HG03520 (cell line): ENCODE measurements at regions not wholly inside any gene's neighbourhood (a gene's known extent, or its start where the extent isn't known, plus 50 kb on each side); places are given as distances from the start of the nearest gene placed in this dataset.
"Not testable (repeated sequence)": the region's sequence is repeated elsewhere in the genome, so short reads cannot be mapped to it uniquely, and the experiment has no call there.

ENCODE experiments used
- ATAC-seq: cut with Tn5 transposase; IDR thresholded peaks from one replicate; pipeline ENCODE4 v1.9.1; 2021; ENCODE audit warnings: mild to moderate bottlenecking, moderate library complexity; ENCODE audit not compliant: unreplicated experiment

DNA sequence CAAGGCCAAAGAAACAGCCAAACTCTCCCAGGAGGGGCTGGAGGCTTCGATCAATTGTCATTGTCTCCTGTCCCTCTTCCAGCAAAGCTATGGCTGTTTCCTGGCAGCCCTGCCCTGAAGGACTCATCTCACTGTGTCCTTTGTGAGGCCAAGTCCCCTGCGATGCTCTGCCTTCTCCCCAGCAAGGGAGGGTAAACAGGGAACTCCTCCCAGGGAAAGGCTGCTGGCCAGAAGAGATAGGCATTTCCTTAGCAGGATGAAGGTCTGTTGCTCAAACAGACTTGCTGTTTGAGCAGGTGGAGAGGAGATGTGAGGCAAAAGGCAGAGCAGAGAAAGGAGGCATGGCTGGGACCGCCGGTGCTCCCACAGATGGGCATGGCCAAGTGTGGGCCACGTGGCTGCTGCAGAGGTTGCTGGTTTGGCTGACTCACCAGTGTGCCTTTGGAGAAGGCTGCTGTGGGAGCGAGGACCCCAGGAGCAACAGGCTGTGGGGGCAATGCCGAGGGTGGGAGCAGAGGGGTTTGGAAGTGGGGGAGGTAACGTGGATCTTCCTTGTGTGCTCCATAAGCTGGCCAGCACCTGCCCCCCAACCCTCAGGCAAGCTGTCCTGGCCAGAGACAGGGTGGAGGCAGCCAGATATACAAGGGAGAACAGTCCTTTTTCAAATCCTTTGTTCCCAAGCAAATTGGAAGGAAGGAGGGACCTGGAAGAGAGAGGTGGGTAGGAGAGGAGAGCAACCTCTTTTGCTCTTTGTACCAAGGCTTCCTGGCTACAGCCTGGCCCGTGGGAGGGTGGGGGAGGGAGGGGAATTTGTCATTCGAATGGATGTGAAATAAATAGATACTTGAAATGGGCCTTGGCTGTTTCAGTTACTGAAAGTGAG lies 449.8 kb downstream of the SIPA1L2 start:
- ATAC-seq = no peak

DNA sequence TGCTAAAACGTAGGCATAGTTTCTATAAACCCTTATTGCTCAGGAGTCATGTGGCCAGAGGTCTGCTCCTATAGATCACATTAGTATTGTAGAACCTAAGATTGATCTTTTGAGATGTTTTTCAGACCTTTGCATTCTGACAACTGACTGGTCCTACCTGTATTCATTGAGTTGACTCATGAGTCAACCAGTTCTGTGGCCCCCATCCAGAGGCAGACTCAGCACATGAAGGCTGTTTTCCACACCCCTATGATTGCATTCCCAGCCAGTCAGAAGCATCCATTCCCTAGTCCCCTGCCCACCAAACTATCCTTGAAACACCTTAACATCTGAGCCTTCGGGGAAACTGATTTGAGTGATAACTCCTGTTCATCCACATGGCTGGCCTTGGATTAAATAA lies 451.7 kb downstream of the SIPA1L2 start:
- ATAC-seq = no peak

DNA sequence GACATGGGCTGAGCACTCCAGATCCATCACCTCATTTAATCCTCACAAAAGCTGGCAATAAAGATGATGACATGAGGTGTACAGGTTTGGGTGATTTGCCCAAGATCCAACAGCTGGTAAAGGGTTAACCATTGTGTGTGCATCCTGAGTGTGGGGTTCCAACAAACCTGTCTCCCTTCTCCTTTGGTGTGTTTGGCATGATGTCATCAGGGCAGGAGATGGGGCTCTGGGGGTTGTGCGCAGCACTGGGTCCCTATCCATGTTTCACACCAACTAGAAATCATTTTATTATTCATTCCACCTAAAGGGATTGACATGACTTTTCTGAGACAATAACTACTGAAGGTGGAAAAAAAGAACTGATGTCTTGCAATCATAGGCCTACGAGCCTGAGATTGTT lies 452.5 kb downstream of the SIPA1L2 start:
- no peak for ATAC-seq

DNA sequence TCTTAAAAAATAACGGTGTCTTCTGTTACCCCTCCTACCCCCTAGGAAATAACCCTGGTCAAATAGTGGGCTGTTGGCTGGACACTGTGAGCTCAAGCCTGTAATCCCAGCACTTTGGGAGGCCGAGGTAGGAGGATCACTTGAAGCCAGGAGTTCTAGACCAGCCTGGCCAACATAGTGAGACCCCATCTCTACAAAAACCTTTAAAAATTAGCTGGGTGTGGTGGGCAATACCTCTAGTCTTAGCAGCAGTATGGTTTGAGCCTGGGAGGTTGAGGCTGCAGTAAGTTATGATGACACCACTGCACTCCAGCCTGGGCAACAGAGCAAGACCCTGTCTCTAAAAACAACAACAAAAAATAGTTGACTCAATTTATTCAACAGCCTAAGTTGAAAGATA lies 453.7 kb downstream of the SIPA1L2 start:
- ATAC-seq = no peak

DNA sequence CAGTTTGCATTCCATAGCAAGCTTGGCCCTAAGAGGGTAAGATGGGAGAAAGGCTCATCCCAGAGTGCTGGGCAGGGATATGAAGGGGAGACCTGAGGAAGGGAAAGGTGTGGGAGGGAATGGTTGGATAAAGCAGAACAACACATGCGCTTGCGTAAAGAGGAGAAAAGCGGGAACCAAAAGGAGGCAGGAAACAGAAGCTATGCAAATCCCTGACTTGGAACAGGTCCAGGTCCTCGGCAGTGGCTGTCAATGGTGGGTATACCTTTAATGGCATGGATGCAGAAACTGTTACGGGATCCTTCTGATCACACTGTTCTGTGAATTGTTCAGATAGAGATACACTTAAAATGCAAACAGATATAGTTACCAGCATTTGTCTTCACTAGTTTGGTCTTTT lies 455.6 kb downstream of the SIPA1L2 start:
- no peak for ATAC-seq

DNA sequence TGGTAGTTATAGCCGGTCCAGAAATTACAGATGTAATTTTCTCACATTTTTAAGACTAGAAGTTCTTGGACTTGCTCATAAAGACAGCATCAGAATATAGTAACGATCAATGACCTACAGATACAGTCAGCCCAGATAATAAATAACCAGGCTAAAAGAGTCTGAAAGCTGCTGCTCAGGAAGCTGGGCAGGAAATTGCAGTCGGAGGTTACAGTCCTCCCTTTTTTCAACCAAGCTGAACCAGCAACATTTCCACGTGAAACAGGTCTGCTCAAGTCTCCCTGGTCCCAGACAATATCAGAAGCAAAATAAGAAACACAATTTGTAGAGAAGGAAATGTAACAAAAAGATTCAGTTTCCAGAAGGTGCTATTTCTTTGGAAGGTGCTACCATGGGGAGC lies 457.4 kb downstream of the SIPA1L2 start:
- no peak for ATAC-seq

DNA sequence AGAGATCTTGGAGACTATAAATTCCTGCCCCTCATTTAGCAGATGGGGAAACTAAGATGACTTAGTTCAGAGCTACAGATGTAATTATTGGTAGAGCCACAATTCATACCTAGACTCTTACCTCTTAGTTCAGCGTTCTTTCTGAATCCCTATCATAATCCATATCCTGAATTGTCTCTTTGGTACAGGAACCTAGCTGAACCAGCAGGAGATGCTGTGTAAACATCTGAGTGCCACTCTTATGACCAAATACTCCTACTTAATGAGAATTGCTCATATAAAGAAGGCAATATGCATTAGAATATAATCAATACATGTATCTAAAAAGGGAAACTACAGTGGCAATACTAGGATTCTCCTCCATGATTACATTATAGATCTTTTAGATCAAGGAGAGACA lies 459.0 kb downstream of the SIPA1L2 start:
- no peak for ATAC-seq

DNA sequence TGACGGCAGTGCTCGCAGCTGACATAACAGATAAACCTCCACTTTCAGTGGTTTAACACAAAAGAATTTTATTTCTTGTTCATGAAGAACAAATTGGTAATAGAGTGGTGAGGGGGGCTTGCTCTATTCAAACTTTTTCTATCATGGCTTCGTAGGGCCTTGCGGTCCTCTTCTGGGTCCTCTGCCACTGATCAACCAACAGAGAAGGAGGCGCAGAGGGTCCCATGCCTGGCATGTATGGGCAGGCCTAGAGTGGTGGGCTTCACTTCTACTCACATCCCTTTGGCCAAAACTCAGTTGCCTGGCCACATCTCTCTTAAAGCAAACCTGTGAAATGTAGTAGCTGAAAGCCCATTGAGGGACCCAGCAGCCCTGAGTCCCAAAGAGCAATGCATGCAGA lies 460.5 kb downstream of the SIPA1L2 start:
- no peak for ATAC-seq

DNA sequence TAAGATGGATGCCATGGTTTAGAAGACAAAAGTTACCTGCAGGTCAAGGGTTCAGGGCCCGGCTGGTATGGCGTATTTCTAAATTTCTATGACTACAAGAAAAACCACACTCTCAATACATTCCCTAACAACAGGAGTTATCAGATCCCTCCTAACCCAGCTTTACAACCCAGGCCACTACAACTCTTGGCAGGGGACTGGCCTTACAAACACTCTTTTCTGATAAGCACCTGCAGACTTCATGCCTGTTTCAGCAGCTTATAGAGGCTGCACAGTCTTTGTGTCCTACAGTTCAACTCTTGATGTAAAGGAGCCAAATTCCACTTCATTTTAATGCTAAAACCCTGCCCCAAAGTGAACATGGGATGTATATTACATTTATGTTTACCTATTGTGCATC lies 461.4 kb downstream of the SIPA1L2 start:
- ATAC-seq = no peak

DNA sequence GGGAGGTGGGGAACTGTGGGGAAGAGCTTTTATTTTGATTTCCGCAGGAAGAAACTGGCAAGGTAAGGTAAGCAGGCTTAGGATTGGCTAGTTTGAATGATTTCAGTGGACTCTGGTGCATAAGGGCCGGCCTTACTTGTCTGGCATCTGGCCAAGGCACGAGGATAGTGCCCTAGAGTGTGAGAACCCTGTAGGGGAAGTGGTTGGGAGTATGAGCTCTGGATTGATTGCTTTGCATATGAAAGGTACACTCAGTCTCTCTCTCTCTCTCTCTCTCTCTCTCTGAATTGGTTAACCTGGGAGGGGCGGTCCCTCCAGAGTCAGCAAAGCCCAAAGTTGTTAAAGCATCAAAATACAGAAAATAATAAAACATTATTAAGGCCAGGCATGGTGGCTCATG lies 463.0 kb downstream of the SIPA1L2 start:
- ATAC-seq = no peak

DNA sequence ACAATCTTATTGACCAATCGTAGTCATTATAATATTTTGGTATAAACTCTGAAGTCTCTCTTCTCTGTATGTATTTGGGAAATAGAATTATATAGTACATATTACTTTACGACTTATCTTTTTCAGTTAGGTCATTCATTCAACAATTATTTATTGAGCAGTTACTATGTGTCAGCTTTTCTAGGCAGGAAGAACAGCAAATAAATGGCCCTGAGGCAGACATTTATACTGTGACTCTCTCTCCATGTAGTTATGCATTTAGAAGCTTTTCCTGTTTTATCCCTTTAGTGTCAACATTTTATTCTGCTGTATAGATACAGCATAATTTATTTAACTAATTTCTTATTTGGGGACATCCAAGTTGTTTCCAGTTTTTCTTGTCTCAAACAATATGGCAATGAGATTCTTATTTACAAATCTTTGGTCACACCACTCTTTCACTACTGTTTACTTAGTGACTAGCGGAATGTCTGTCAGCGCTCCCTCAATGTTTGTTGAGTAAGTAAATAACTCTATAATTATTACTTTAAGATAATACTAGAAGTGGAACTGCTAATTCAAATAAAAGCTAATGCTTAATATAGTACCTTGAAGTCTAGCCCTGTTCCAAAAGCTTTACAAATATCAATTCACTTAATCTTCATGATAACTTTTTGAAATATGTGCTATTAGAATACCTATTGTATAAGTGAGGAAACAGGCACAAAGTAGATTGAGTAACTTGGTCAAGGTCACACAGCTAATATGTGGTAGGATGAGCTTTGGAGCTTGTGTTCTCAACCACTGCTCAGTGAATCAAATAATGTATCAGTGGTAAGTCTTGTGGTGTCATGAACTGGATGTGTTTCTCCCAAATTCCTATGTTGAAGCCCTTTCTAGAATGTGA lies 465.6 kb downstream of the SIPA1L2 start:
- no peak for ATAC-seq

DNA sequence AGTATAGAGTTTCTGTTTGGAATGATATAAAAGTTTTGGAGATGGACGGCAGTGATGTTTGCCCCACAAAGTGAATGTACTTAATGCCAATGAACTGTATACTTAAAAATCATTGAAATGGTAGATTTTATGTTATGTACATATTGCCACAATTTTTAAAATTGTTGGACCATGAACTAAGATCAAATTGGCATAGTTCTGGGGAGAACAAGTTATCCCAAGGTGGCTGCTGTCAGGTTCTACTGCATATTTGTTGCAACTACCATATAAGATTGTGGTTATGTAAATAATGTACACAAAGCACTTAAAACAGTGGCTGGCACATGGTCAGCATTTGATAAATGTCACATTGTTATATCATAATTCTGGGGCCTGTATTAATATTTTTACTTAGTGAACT lies 466.4 kb downstream of the SIPA1L2 start:
- ATAC-seq = no peak

DNA sequence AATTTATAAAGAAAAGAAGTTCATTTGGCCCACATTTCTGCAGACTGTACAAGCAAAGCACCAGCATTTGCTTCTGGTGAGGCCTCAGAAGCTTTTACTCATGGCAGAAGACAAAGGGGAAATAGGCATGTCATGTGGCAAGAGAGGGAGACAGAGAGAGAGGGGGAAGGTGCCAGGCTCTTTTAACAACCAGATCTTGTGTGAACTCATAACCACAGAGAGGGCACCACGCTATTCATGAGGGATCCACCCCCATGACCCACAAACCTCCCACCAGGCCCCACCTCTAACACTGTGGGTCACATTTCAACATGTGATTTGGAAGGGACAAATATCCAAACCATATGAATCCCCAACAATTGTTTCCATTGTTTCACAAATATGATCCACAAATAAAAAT lies 467.9 kb downstream of the SIPA1L2 start:
- no peak for ATAC-seq

DNA sequence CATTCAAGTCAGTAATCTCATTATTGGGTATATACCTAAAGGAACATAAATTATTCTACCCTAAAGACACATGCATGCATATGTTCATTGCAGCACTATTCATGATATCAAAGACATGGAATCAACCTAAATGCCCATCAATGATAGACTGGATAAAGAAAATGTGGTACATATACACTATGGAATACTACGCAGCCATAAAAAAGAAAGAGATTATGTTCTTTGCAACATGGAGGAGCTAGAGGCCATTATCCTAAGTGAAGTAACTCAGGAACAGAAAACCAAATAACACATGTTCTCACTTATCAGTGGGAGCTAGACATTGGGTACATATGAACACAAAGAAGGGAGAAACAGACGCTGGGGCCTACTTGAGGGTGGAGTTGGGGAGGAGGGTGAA lies 471.4 kb downstream of the SIPA1L2 start:
- ATAC-seq = not testable (repeated sequence)

DNA sequence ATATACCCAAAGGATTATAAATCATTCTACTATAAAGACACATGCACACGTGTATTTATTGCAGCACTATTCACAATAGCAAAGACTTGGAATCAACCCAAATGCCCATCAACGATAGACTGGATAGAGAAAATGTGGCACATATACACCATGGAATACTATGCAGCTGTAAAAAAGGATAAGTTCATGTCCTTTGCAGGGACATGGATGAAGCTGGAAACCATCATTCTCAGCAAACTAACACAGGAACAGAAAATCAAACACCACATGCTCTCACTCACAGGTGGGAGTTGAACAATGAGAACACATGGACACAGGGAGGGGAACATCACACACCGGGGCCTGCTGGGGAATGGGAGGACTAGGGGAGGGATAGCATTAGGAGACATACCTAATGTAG lies 473.9 kb downstream of the SIPA1L2 start:
- ATAC-seq = not testable (repeated sequence)

DNA sequence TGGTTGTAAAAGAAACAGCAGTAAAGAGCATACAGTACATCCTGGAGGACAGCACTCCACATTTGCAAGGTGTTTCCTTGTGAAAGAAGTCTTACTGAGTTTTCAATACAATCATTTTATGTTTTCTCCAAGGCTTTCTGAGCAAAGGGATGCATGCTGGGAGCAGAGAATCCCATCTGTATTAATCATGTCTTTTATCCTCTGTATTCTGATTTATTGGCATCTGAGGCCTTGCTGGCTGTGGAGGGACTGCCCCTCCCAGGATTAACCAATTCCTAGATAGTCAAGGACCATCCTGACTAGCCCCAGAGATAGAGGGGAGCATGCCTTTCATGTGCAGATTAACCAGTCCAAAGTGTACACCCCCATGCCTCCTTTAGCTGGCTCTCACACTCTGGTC lies 476.3 kb downstream of the SIPA1L2 start:
- ATAC-seq = no peak

DNA sequence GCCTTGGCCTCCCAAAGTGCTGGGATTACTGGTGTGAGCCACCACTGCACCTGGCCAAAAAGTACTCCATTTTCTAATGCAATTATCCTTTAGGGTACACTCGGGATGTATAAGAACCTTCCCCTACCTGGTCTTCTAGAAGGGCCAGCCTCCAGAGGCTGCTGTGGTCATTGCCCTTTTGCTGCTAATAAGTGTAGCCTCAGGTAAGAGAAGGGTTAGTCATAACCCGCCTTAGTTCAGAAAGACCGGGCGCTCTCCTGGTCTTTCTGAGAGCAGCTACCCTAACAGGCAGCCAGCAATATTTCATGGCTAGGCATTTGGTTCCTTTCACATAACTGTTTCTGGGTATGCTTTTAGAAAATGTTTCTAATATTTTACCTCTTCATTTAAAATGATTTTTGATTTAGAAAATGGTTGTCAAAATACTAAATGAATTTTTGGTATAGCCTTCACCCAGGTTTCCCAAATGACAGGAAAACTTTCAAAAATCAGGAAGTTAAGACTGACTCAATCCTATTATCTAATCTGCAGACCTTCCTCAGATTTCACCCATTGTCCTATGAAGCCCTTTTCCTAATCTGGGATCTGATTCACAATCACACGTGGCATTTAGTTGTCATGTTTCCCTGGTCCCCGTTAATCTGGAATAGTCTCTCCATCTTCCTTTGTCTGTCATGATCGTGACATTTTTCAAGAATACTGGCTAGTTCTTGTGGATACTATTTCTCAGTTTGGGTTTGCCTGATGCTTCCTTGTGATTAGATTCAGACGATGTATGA lies 479.0 kb downstream of the SIPA1L2 start:
- ATAC-seq = no peak

DNA sequence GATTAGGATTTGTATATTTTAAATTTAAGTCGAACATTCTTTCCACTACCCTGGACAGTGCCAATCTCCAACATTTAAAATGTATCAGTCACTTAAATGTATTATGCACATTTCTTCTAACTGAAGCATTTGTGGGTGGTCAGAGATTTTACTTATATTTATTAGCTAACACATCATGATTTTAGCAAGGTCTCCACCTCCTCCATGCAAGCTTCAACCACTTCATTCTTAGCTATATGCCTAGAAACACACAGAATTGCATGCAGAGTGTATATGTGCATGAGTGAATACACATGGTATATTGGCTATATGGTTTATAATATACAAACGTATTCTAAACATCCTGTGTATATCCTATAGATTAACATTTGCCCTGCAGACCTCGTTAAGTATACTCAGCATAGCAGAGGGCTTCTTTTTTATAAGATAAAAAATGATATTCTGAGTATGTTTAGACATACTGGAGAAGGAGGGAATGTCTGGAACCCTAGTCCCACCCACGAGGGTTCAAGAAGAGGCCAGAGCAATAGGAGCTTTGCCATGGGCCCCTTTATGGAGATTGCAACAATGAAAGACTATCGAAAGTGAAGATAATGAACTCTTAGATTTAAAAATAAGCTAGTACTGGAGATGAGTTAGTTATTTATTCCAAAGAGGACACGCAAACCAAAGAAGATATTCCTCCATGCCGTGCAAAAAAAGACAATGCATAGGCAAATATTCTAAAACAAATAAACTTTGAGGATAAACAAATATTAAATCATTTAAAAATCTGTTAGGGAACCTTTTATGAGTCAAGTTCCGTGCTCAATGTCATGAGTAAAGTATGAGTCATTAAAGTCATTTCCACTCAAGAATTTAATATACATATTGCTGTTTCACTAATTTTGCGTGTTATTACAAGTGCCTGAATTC lies 480.4 kb downstream of the SIPA1L2 start:
- no peak for ATAC-seq

DNA sequence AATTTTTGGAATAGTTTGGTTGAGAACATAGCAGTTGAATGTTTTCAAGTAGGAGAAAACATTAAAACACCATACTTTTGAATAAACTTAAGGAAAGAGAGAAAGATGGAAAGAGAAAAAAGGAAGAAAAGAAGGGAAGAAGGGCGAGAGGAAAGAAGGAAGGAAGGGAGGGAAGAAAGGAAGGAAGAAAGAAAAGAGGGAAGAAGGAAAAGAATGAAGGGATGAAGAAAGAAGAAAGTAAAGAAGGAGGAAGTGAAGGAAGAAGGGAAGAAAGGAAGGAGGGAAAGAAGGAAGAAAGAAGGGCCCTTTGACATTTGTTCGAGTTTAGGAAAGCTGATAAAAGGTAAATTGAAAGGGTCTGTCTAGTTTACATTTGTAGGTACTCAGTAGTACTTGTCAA lies 482.7 kb downstream of the SIPA1L2 start:
- ATAC-seq = no peak

DNA sequence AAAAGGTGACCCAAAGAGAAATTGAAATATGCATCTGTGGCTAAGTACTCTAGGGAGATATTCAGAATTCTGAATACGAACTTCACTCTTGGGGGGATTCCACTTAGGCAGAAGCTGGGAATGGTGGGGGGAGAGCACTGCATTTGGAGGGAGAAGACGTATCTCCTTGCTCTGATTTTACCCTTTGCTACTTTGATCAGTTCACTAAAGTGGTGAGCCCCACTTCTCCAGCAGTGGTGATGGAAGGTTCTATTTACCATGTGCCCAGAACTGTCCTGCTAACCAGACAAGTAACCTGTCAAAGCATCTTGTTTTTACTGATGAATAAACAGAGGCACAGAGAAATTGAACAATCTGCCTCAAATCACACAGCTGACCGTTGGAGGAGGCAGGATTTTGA lies 483.4 kb downstream of the SIPA1L2 start:
- no peak for ATAC-seq
